GM18517 (cell line): ENCODE measurements at regions not wholly inside any gene's neighbourhood (a gene's known extent, or its start where the extent isn't known, plus 50 kb on each side); places are given as distances from the start of the nearest gene placed in this dataset.

Experiments used
- ATAC-seq: cut with Tn5 transposase; IDR thresholded peaks from one replicate; pipeline ENCODE4 v1.9.1; 2021; ENCODE audit warnings: mild to moderate bottlenecking, moderate library complexity; ENCODE audit not compliant: unreplicated experiment

DNA sequence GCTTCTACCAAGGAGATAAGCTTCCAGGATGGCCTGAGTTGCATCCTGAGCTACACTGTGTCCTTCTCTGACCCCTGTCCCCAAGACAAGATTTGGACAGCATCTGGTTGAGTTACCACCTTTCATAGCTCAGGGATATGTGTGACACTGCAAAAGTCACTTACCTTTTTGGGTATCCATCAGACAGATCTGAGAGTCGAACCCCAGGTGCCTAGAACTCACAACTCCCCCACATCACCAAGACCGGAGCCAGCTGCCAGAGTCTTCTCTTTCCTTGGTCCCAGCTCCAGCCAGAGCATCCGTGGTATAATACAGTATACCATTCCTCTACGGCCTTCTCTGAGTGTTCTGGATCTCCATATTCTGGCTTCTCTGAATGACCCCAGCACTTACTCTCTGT lies 133.0 kb downstream of the CD83 start:
- no peak for ATAC-seq

DNA sequence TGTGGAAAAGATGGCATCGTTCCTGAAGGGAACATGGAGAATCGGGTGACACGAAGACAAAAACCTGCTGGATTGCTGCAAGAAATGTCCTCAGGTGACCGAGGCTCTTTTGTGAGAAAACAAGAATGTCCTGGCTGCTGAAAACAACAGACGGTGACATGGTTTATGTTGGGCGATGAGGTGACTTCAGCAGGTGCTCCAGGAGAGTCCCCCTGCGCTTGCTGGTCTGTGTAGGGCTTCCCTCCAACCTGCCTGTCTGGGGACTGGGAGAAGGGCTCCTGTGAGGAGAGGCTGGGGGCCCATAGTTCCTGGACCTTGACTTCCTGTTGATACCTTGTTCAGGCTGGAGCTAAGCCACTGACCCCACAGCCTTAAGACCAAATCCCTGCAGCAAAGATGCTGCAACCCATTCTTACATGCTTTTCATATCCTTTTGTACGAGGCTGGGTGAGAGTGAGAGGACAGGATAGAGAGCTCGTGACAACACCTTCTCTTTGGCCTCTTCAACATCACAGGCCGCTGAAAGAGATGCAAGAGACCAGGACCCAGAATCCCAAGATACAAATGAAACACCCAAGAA lies 134.8 kb downstream of the CD83 start:
- ATAC-seq, result no peak

DNA sequence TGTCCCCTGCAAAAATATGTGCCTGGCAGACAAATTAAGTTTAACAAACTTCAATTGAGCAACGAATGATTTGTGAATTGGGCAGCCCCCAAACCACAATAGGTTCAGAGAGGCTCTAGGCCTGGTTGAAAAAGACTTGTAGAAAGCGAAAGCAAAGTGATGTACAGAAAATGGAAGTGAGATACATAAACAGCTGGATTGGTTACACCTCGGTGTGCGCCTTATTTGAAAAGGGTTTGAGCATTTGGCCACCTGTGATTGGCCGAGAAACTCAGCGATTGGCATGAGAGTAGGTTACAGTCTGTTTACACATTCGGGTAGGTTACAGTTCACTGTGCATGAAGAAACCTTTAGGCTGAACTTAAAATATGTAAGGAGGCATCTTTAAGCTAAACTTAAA lies 136.9 kb downstream of the CD83 start:
- peak; percentile 96 for ATAC-seq

DNA sequence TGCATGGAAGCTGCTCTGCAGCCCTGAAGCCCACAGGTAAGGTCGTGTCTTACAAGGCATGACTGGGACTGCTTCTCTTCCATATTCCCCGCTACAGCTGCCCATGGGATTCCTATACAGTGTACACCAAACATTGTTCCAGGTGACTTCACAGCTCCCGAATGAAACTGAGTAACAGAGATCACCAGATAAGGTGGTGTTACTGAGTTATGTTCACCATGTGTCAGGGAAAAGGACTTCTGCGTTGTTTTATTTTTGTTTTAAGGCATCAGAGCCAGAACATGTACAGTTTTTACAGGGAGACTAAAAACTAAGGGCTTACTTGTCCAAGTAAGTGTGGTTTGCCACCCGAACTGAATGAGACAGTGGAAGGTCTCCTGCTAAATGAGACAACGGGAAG lies 138.3 kb downstream of the CD83 start:
- no peak for ATAC-seq

DNA sequence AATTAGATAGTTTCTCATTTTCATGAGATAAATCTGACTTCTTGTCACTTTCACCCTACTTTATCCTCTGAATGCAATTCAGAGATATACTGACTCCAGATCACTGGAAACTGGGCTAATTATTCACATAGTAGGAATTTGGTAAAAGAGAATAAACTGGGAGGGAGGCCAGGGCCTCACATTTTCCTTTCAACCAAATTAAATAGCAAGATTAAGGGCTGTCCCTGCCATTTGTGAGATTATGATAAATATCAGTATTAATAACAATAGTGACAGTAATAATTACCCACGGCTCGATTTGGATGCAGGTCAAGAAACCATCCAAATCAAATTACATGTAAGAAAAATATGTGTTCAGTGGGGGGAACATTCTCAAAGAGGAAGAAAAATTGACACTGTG lies 140.5 kb downstream of the CD83 start:
- no peak for ATAC-seq

DNA sequence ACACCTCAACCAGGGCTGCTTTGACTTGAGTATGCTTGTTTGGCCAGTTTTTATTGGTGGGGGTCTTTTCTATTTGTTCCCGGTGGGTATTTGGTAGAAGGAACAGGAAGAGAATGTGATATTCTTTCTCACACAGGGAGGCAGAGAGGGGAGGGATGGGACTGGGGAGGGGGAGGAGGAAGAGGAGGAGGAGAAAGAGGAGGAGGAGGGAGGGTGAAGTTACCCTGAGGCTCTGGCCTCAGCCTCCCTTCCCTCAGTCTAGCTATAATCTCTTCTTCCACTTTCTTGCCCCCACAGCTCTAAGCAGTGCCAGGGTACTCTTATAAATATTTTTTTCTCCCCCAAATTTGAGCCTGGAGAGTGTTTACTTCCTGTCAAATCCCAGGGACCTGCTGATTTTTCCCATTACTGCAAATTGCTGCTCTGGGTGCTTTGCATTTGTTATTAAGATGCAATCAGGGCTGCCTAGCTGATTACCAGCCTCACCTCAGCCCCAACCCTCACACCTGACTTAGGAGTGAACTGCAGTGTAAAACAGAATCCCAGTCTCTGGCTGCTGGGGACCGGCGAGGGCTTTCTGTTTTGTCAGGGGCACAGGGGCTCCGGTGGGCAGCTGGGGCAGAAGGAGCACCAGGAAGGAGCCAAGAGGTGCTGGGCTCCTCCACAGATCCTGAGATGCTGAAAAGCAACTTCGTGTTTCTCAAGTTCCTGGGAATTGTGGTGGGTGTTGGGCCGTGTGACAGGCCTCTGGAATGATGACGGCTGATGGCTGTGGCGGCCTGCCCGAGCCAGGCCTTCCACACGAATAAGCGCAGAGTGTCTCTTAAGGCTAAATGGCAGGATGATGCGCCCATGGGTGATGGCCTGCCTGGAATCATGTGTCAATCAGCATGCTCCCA lies 141.4 kb downstream of the CD83 start:
- ATAC-seq, result no peak

DNA sequence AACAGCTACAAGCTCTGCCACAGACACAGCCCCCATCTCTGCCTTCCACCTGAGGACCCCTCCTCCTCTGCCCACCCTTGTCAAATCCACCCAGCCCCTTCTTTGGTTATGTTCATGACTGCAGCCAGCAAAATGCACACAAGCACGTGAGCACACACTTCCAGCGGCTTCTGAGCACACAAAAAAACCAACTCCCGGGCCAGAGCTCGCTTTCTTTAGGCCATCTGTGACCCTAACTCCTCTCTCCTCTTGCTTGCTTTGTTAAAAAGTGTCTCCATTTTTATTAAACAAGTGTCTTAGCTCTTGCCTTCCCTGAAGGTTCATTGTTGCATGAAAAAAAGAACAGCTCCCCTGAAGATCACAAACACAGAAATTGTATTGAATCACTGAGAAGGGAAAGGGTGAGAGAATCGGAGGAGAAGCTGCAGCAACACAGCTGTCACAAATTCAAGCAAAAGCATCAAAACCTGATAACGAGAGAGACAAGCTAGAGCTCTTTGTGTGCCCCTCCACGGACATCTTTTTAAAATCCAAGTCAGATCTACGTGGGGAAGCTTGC lies 142.1 kb downstream of the CD83 start:
- no peak for ATAC-seq

DNA sequence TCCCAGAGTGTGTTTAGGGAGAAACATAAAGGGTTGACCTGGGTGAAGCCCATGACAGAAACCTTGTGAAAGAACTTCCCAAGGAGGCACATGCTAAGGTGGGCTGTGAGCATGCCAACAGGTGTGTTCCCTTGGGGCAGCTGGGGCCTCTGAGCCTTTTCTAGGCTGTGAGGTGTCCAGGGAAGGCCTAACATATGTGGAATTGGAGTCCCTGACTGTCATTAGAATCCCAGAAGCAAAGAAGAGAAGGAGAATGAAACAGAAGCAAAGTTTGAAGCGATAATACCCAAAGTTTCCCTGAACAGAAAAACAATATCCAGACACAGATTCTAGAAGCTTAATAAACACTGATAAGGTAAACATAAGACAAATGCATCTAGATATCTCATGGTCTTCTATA lies 143.3 kb downstream of the CD83 start:
- ATAC-seq, result no peak

DNA sequence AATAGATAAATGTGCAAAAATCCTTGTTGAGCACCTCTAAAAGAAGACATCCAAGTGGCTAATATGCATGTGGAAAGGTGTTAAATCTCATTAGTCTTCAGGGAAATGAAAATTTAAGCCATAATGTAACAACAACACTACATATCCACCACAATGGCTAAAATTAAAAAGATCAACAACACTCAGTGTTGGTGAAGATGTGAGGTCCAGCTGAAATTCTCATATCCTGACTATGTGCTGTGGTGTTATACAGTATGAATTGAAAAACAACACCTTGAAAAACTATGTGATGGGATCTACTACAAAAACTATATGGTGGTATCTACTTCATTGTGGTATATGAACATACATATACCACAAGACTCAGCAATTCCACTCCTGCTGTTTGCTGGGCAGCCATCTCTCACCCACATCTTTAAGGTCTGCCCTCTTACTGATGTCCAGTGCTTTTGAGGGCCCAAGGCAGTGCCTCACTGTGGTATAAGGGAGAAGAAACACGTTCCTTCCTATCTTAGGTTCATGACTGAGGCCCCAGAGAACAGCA lies 146.4 kb downstream of the CD83 start:
- ATAC-seq, result no peak

DNA sequence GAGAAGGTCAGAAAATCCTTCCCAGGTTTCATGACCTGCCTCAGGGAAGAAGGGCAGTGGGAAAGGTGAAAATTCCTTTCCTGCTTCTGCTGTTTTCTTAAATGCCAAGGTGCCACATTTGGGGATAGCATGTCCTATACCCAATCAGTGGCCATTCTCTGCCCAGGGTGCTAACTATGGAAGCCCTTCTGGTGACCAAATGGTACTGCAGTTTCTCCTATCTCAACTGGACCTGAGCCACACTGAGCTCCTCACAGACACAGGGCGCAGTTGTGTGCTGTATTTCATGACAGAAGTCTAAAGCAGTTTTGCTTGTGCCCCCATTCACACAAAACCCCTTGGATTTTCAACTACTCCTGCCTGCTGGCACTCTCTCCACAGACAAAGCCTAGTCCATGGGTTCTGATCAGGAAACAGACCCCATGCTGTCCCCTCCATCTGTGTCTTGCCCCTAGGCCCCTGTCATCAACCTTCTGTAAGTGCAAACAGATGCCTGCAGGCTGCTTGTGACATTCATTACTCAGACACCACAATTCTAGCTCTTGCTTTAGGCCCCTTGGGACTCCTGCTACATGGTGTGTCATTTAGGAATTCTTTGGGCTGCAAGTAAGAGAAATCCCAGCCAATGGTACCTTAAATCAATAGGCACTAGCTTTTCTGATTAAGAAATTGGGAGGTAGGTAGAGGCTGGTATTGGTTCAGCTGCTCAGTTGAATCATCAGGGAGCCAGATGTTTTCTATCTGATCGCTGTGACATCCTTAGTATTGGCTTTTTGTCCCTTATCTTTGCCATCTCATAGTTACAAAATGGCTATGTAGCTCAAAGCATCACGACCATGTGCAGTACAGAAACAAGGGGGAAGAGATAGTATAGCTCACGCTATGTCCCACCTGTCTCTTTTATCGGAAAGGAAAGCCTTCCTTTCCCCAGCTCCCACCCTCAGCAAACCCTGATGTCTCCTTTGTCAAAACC lies 147.8 kb downstream of the CD83 start:
- no peak for ATAC-seq

DNA sequence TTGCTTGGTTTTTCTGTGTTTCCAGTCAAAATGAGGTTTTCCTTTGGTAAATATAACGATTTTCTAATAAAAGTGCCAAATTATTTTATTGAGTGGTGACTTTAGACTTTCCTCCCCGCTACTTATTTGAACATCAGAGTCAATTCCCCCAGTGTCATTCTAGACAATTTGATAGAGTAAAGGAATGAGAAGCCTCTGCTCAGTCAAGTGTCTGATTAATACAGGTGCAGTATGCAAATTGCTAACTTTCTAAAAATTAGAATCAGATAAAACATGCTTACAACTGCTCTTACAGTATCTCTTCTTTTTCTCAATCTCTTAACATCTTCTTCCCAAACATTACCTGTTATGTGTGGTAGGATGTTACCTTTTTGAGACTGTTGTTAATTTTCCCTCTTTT lies 148.7 kb downstream of the CD83 start:
- no peak for ATAC-seq

DNA sequence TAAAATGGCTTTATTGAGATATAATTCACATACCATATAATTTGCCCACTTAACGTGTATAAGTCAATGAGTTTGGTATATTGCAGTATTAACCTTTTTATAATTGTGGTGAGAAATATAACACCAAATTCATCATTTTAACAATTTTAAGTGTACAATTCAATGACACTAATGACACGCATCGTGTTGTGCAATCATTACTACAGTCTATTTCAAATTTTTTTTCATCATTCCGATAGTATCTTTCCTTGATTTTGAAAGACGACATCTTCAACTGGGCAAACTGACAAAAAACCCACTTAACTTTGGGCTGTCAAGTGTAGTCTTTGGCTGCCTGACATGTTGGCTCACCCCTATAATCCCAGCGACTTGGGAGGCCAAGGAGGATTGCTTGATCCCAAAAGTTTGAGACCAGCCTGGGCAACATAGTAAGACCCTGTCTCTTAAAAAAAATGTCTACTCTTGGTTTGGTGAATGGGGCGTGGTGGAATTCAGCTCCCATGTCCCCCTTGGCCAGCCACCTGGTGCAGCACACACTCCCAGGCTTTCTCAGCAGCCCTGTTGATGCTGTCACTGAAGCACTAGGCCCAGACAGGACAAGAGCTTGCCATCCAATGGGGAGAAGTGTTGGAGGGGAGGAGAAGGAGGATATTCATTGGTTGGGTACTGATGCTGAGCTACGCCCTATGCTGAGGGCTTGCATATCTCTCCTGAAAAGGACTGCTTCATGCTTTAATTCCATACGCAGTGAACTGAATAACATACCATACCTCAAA lies 150.5 kb downstream of the CD83 start:
- no peak for ATAC-seq

DNA sequence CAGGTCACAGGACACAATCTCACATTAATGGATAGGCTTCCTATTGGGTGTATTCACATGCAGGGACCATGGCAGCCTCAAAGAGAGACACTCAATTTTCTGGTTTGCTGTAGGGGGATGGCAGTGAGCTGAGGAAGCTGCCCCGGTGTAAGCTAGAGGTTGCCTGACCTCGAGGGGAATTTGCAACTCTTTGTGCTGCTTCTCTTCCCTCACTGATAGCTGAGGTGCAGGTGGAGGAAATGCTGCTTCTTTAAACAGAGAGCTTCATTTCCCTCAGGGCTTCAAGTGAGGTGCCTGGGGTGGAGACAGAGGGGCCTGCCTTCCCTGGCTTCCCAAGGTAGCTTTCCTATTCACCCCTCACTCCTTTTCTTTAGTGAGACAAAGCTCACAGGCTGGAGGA lies 151.9 kb downstream of the CD83 start:
- ATAC-seq, result no peak

DNA sequence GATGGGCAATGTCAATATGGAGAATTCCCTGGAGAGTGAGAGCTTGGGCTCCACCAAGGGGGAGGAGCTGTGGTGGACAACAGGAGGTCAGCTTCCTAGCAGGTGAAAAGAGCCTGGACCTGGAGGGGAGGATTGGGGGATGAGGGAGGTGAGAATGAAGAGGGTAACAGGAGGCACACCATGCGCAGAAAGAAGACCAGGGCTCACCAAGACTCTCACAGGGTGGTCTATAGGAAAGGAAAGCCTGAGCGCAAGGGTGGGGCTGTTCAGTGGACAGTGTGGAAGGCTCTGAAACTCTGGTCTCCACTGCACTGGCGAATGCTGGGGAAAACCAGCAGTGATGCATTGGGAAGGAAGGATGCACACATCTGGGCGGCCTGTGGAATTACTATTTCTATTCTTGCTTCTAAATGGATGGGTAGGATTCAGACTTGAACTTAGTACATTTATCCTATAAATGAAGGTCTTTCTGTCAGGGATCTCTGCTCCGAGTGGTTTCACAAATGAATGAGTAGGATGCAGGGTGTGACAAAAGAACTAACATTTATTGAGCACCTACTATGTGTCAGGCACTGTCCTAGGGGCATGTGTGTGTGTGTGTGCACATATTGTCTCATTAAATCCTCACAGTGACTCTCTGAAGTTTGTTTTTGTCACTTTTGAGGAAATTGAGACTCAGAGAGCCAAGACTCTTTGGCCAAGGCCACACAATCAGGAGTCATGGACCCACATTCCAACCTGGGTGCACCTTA lies 152.7 kb downstream of the CD83 start:
- no peak for ATAC-seq

DNA sequence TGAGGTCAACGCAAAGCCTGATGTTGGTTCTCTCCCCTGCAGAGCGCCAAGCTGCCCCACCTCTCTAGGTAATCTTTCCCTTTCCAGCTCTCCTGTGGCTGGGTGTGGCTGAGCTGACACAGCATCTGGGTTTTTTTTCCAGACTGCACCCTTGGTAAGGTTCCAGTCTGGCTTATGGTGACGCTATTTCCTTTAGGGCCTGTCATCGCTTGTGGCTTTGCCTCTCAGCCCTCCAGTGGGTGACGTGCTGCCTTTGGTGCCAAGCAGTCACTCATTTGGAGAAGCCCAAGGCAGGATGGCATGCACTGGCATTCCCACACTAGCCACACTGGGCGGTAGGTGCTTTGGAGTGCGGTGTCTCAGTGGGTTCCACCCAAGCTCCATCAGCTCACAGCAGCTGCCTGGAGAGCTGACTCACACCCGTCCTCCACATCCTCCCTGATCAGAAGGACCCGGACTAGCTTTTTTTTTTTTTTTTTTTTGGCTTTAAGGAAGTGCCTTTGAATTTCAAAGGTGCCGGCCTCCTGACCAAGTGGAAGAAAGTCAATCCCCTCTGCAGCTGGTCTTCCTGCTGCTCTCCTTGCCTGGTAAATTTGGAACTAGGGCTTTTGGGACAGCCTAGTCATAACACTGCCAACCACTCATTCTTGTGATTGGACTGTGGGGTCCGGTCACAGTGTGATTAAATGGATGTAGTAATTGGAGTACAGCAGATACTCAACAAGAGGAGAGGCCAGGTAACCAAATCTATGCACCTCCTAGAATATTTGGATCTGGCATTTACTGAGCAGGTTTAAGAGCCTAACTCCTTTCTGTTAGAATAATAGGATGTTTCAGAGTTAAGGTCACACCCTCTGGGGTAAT lies 153.6 kb downstream of the CD83 start:
- ATAC-seq, result no peak

DNA sequence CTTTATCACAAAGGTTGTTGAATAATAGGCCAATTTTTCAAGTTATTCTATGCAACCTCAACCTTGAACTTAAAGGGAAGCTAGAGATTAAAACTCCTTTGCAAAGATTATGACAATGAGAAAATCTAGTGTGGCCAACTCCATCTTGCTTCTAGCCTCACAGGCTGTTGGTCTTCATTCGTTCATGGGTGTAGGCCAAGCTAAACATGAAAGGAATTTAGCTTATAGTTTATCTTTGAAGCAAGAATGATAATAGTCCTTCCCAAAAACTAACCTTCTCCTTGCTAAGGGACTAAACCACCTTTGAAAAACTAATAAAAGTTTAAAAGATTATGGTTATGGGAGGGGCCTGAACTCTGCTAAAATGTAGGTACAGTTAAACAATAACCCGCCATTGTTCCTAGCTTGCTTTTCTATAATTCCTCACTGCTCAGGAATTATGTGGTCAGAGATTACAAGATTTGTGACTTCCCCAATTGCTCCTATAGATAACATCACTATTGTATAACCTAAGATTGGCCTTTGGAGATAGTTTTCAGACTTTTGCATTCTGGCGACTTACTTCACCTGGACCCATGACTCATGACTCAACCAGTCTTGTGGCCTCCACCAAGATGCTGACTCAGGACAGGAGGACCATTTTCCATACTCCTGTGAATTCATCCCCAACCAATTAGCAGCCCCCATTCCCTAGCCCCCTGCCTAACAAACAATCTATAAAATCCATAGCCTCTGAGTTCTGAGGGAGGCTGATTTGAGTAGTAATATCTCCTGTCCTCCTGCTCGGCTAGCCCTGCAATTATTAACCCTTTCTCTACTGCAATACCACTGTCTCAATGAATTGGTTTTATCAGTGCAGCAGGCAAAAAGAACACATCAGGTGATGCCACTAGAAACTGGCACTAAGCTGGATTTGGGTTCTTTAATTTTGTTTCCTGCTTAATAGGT lies 154.5 kb downstream of the CD83 start:
- no peak for ATAC-seq

DNA sequence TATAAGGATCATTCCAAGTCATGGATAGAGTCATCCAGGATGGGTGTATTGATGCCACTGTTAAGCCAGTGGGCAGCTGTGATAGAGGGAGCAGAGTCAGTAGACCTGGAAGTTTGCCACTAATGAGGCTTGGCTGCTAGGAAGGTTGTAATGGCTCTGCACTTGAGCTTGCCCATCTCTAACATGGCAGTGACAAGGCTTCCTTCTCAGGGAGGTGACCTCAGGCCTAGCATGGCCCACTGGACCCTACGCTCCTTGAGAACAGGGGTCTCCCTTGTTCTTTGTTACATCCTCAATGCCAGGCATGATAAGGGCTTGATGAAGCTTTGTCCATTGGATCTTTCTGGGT lies 155.1 kb downstream of the CD83 start:
- no peak for ATAC-seq
